PC-3 (cell line): ENCODE measurements at regions not wholly inside any gene's neighbourhood (a gene's known extent, or its start where the extent isn't known, plus 50 kb on each side); places are given as distances from the start of the nearest gene placed in this dataset.

Source experiments
- ATAC-seq: fragments of 200-7000 bp; cut with Tn5 transposase; 2 replicates; pipeline ENCODE4 v1.9.1; 2020; ENCODE audit warnings: mild to moderate bottlenecking, moderate library complexity
- BruUV-seq: library from RNA; stranded (reverse); fragments of 400-500 nt; replicated peaks from 2 replicates; lab custom pipeline; 2021; lab: Mats Ljungman, UMichigan
- CTCF ChIA-PET: fragments of 300-600 bp; sonication (Branson Sonifier 250); formaldehyde crosslinking; loops from one replicate; lab custom pipeline; 2022; ENCODE audit warnings: antibody characterized with exemption; lab: Charles Lee
- POLR2A ChIA-PET: fragments of 300-600 bp; sonication (Branson Sonifier 250); formaldehyde crosslinking; loops from one replicate; lab custom pipeline; 2022; ENCODE audit warnings: antibody characterized with exemption; ENCODE audit not compliant: unreplicated experiment; lab: Charles Lee
- DNase-seq: peaks from one replicate; pipeline ENCODE4 v3.0.0-alpha.2; 2015
- H2AFZ ChIP-seq: fragments of 300-600 bp; sonication (generic); 2 replicates; pipeline ENCODE4 v1.6.0; 2016; ENCODE audit warnings: antibody characterized with exemption, low read length
- H3F3A ChIP-seq: fragments of 300-600 bp; sonication (generic); one replicate; pipeline ENCODE4 v1.6.0; 2017; ENCODE audit warnings: antibody characterized with exemption, low read length, control low read depth, mild to moderate bottlenecking; ENCODE audit not compliant: unreplicated experiment
- H3K27ac ChIP-seq: fragments of 300-600 bp; sonication (generic); 2 replicates; pipeline ENCODE4 v1.5.1; 2016; ENCODE audit warnings: mild to moderate bottlenecking, low read length
- H3K27me3 ChIP-seq: fragments of 300-600 bp; sonication (generic); 2 replicates; pipeline ENCODE4 v1.6.1; 2016; ENCODE audit warnings: low read length, mixed read lengths
- H3K36me3 ChIP-seq: fragments of 300-600 bp; sonication (generic); 2 replicates; pipeline ENCODE4 v1.6.1; 2016; ENCODE audit warnings: low read depth, mixed run types, low read length, mixed read lengths
- H3K4me1 ChIP-seq: fragments of 300-600 bp; sonication (generic); 2 replicates; pipeline ENCODE4 v1.5.1; 2016; ENCODE audit warnings: low read length; ENCODE audit not compliant: insufficient read depth
- H3K4me2 ChIP-seq: fragments of 300-600 bp; sonication (generic); 2 replicates; pipeline ENCODE4 v1.6.0; 2016; ENCODE audit warnings: low read length
- H3K4me3 ChIP-seq: fragments of 300-600 bp; sonication (generic); 2 replicates; pipeline ENCODE4 v1.5.1; 2016; ENCODE audit warnings: mild to moderate bottlenecking, low read length, mixed read lengths
- H3K79me2 ChIP-seq: fragments of 300-600 bp; sonication (generic); 2 replicates; pipeline ENCODE4 v1.6.1; 2017; ENCODE audit warnings: low read length, mixed read lengths
- H3K9ac ChIP-seq: fragments of 300-600 bp; sonication (generic); 2 replicates; pipeline ENCODE4 v1.6.0; 2016; ENCODE audit warnings: mild to moderate bottlenecking, low read length
- H3K9me2 ChIP-seq: fragments of 300-600 bp; sonication (generic); replicated peaks from 2 replicates; pipeline ENCODE4 v1.6.1; 2016; ENCODE audit warnings: mixed run types, low read length, mixed read lengths
- H3K9me3 ChIP-seq: fragments of 300-600 bp; sonication (generic); 2 replicates; pipeline ENCODE4 v1.6.1; 2016; ENCODE audit warnings: low read length, mixed read lengths
- H4K20me1 ChIP-seq: fragments of 300-600 bp; sonication (generic); 2 replicates; pipeline ENCODE4 v1.6.1; 2016; ENCODE audit warnings: low read length, mixed read lengths
- CTCF ChIP-seq: fragments of 300-600 bp; sonication (generic); conservative IDR thresholded peaks from 2 replicates; pipeline ENCODE4 v1.5.1; 2017; ENCODE audit warnings: antibody characterized with exemption, low read depth, mild to moderate bottlenecking, low read length
- EZH2 ChIP-seq: fragments of 300-600 bp; sonication (generic); IDR thresholded peaks from one replicate; pipeline ENCODE4 v1.6.1; 2017; ENCODE audit warnings: antibody characterized with exemption, mild to moderate bottlenecking, low read length; ENCODE audit not compliant: unreplicated experiment
- EZH2phosphoT487 ChIP-seq: fragments of 300-600 bp; sonication (generic); IDR thresholded peaks from 2 replicates; pipeline ENCODE4 v1.6.1; 2018; ENCODE audit warnings: mild to moderate bottlenecking, antibody characterized with exemption, low read length, borderline replicate concordance
- intact Hi-C: fragments of 100-400 bp; cut with micrococcal nuclease; formaldehyde crosslinking; loops from 2 replicates; pipeline ENCODE4 v1.9.0; 2023

GRCh38 chr11:110972106-110972505, 259.9 kb upstream of the ARHGAP20 start:
- H3K4me3 ChIP-seq: no peak overlapping the region
- H3K36me3 ChIP-seq: no peaks in the 10 kb centered on the region
- no peaks in the 10 kb centered on the region for H3K9me2 ChIP-seq
- TF ChIP-seq EZH2phosphoT487: no peak
- TF ChIP-seq CTCF: no peak
- intact Hi-C loops: no loop called here
- no peaks in the 10 kb centered on the region for H3K9me3 ChIP-seq
- H3K27me3 ChIP-seq: peaks cover 19% of the 10 kb centered on the region
- no peaks in the 10 kb centered on the region for H3F3A ChIP-seq
- H2AFZ ChIP-seq: no peak overlapping the region
- no peak overlapping the region for H3K9ac ChIP-seq
- DNase-seq (no peak), ATAC-seq (no peak)
- no peaks in the 10 kb centered on the region for H4K20me1 ChIP-seq
- no peak overlapping the region for H3K4me2 ChIP-seq
- H3K79me2 ChIP-seq: no peaks in the 10 kb centered on the region
- H3K4me1 ChIP-seq: no peaks in the 10 kb centered on the region
- CTCF ChIA-PET: no interaction called here
- H3K27ac ChIP-seq: no peak overlapping the region
- BruUV-seq: no TSS peak
- POLR2A ChIA-PET: no interaction called here

GRCh38 chr11:110971140-110971539, 258.9 kb upstream of the ARHGAP20 start:
- H3F3A ChIP-seq: no peaks in the 10 kb centered on the region
- no peaks in the 10 kb centered on the region for H3K9me2 ChIP-seq
- H4K20me1 ChIP-seq: no peaks in the 10 kb centered on the region
- TF ChIP-seq CTCF: no peak
- no peak for TF ChIP-seq EZH2
- no peak for TF ChIP-seq EZH2phosphoT487
- no peak overlapping the region for H3K4me2 ChIP-seq
- H3K9ac ChIP-seq: no peak overlapping the region
- peaks cover 20% of the 10 kb centered on the region for H3K27me3 ChIP-seq
- H3K4me1 ChIP-seq: no peaks in the 10 kb centered on the region
- no peaks in the 10 kb centered on the region for H3K9me3 ChIP-seq
- ATAC-seq: no peak
- ChIA-PET POLR2A (no interaction called here), CTCF (no interaction called here)
- intact Hi-C loops: no loop called here
- no peaks in the 10 kb centered on the region for H3K36me3 ChIP-seq
- no peak overlapping the region for H2AFZ ChIP-seq
- H3K4me3 ChIP-seq: no peak overlapping the region
- no peak overlapping the region for H3K27ac ChIP-seq
- no peaks in the 10 kb centered on the region for H3K79me2 ChIP-seq
- BruUV-seq: no TSS peak
- peak; percentile 16 for DNase-seq

- ChIA-PET POLR2A (no interaction called here), CTCF (no interaction called here)
- Histone ChIP-seq H3K79me2 (no peaks in the 10 kb centered on the region), H3K27me3 (peaks cover 21% of the 10 kb centered on the region), H2AFZ (no peak overlapping the region), H3F3A (no peaks in the 10 kb centered on the region), H3K4me1 (no peaks in the 10 kb centered on the region), H3K9me2 (no peaks in the 10 kb centered on the region), H3K4me2 (no peak overlapping the region), H3K4me3 (no peak overlapping the region), H3K9ac (no peak overlapping the region), H4K20me1 (no peaks in the 10 kb centered on the region), H3K27ac (no peak overlapping the region), H3K36me3 (no peaks in the 10 kb centered on the region), H3K9me3 (no peaks in the 10 kb centered on the region)
- BruUV-seq: no TSS peak
- ATAC-seq (no peak), DNase-seq (no peak)
- no peak for TF ChIP-seq EZH2
- TF ChIP-seq EZH2phosphoT487: no peak
- TF ChIP-seq CTCF: no peak
- intact Hi-C loops: no loop called here
These were observed 256.3 kb upstream of the ARHGAP20 start for GRCh38 chr11:110968348-110969062.
